GM12864 (cell line): ENCODE measurements at regions not wholly inside any gene's neighbourhood (a gene's known extent, or its start where the extent isn't known, plus 50 kb on each side); places are given as distances from the start of the nearest gene placed in this dataset.
A peak's percentile ranks its signal among the peaks of the same experiment; 100 is the strongest.

ENCODE experiments used
- DNase-seq: peaks from one replicate; pipeline ENCODE4 v3.0.0-alpha.2; 2011; ENCODE audit warnings: low read depth
- H3K4me3 ChIP-seq: 2 replicates; pipeline ENCODE4 v1.5.1; 2011; ENCODE audit warnings: mild to moderate bottlenecking, low read depth, low read length, control low read depth
- CTCF ChIP-seq: IDR thresholded peaks from 2 replicates; pipeline ENCODE4 v1.5.1; 2011; ENCODE audit warnings: low read depth, mild to moderate bottlenecking, moderate library complexity, low read length, control low read depth, inconsistent platforms; ENCODE audit errors: missing control alignments

GRCh38 chr2:204260162-204260877 lies 285.0 kb upstream of the PARD3B start:
- no peak overlapping the region for H3K4me3 ChIP-seq
- no peak for DNase-seq
- TF ChIP-seq CTCF, result peak; percentile 68

GRCh38 chr2:204260901-204261300 lies 284.4 kb upstream of the PARD3B start:
- TF ChIP-seq CTCF, result no peak
- no peak overlapping the region for H3K4me3 ChIP-seq
- DNase-seq, result no peak

- DNase-seq, result no peak
Observed at GRCh38 chr2:204261846-204262245, 283.4 kb upstream of the PARD3B start.

GRCh38 chr2:204264085-204264553 lies 281.2 kb upstream of the PARD3B start:
- TF ChIP-seq CTCF, result no peak
- no peak overlapping the region for H3K4me3 ChIP-seq
- no peak for DNase-seq

More at GRCh38 chr2:204261846-204262245, 283.4 kb upstream of the PARD3B start:
- no peak for TF ChIP-seq CTCF
- no peak overlapping the region for H3K4me3 ChIP-seq

- TF ChIP-seq CTCF, result no peak
- H3K4me3 ChIP-seq, result no peak overlapping the region
- DNase-seq, result no peak
Observed at GRCh38 chr2:204264621-204265140, 280.6 kb upstream of the PARD3B start.

GRCh38 chr2:204265681-204266181 lies 279.5 kb upstream of the PARD3B start:
- no peak for DNase-seq
- no peak overlapping the region for H3K4me3 ChIP-seq
- no peak for TF ChIP-seq CTCF
